GM12865 (cell line): ENCODE measurements at regions not wholly inside any gene's neighbourhood (a gene's known extent, or its start where the extent isn't known, plus 50 kb on each side); places are given as distances from the start of the nearest gene placed in this dataset.

Experiments
- DNase-seq: peaks from one replicate; pipeline ENCODE4 v3.0.0; 2010; ENCODE audit warnings: low read depth
- H3K4me3 ChIP-seq: 2 replicates; pipeline ENCODE4 v1.5.1; 2011; ENCODE audit warnings: mild to moderate bottlenecking, low read depth, low read length, control low read depth
- TF ChIP-seq, protein P1 (sequence below): IDR thresholded peaks from 2 replicates; pipeline ENCODE4 v1.5.1; 2011; ENCODE audit warnings: low read length, control low read depth, low read depth, inconsistent platforms; ENCODE audit not compliant: insufficient read depth; ENCODE audit errors: missing control alignments

DNA sequence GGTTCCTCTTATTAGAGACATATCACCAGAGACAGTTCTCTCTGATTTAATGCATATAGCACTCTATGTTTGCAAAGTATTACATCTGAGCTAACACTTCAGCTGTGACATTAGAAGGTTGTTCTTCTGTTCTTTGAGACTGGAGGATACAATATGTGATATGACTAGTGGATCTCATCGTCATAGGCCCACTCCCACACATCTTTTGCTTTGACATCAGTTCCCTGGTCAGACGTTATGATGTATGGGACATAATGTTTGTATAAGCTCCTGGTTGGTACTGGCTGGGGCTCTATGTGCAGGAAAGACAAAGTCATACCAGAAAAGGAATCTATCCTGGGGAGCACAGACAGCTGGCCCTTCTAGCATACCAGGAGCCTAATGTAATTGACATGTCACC lies 57.7 kb upstream of the MAML3 start:
- DNase-seq: no peak
- TF ChIP-seq, protein P1, sequence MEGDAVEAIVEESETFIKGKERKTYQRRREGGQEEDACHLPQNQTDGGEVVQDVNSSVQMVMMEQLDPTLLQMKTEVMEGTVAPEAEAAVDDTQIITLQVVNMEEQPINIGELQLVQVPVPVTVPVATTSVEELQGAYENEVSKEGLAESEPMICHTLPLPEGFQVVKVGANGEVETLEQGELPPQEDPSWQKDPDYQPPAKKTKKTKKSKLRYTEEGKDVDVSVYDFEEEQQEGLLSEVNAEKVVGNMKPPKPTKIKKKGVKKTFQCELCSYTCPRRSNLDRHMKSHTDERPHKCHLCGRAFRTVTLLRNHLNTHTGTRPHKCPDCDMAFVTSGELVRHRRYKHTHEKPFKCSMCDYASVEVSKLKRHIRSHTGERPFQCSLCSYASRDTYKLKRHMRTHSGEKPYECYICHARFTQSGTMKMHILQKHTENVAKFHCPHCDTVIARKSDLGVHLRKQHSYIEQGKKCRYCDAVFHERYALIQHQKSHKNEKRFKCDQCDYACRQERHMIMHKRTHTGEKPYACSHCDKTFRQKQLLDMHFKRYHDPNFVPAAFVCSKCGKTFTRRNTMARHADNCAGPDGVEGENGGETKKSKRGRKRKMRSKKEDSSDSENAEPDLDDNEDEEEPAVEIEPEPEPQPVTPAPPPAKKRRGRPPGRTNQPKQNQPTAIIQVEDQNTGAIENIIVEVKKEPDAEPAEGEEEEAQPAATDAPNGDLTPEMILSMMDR: no peak
- H3K4me3 ChIP-seq: no peak overlapping the region

DNA sequence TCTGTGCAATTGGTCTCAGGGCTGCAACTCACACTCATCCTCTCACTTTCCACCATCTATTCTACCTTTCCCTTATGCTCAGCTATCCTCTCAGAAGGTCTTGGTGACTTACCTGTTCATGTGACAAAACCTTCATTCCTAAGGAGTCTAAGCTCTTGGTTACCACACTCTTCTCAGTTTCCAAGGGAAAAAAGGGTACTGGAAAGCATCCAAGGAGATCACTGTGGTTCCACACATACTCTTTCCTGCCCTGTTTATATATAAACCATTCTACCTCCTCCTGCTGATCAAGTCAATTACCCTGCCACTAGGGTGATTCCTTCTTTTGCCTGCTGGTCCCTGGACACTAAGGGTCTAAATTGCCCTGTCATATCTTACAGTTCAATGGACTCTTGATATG lies 57.2 kb upstream of the MAML3 start:
- DNase-seq: no peak
- H3K4me3 ChIP-seq: no peak overlapping the region
- TF ChIP-seq, protein P1: no peak

DNA sequence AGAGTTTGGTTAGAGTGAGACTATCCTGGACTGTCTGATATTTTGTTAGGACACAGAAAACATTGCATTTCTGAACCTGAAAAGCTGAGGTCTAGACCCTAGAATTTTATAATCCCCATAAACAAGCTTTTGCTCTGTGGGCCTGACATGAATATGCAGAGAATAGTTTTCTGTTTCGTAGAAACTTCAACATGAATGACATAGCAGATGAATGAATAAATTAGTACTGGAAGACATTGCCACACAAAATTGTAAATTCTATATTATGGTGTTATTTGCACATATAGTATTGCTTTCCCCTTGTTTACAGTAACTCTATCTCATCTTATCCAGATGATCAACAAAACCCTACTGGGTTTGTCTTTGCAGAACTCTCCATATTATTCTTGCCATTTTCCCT lies 54.9 kb upstream of the MAML3 start:
- no peak overlapping the region for H3K4me3 ChIP-seq
- TF ChIP-seq, protein P1: no peak
- DNase-seq: no peak
